HL-60 (cell line): ENCODE measurements at regions not wholly inside any gene's neighbourhood (a gene's known extent, or its start where the extent isn't known, plus 50 kb on each side); places are given as distances from the start of the nearest gene placed in this dataset.

Experiments used
- DNase-seq, 2 experiments: peaks; one replicate each; pipeline ENCODE4 v3.0.0-alpha.2; 2010 to 2020; ENCODE audit warnings: low read depth in 1 of 2, low spot score in 1 of 2
- H3K27ac ChIP-seq: fragments of 250-450 bp; sonication (Bioruptor Pico); replicated peaks from 2 replicates; pipeline ENCODE4 v1.5.1; 2020; ENCODE audit warnings: mild to moderate bottlenecking, moderate library complexity
- H3K27me3 ChIP-seq: fragments of 250-450 bp; sonication (Bioruptor Pico); 2 replicates; pipeline ENCODE4 v1.5.1; 2021; ENCODE audit warnings: mild to moderate bottlenecking, moderate library complexity; ENCODE audit not compliant: insufficient read depth, poor library complexity, severe bottlenecking
- H3K4me3 ChIP-seq: replicated peaks from 2 replicates; pipeline ENCODE4 v1.5.1; 2011; ENCODE audit warnings: mild to moderate bottlenecking, control low read depth, low read length; ENCODE audit not compliant: insufficient read depth
- GABPA ChIP-seq: IDR thresholded peaks from 2 replicates; pipeline ENCODE4 v1.6.1; 2012; ENCODE audit warnings: low read depth
- POLR2AphosphoS5 ChIP-seq: IDR thresholded peaks from 2 replicates; pipeline ENCODE4 v1.6.1; 2012; ENCODE audit warnings: low read depth
- REST ChIP-seq: IDR thresholded peaks from 2 replicates; pipeline ENCODE4 v1.6.1; 2012; ENCODE audit warnings: low read depth; ENCODE audit not compliant: insufficient replicate concordance
- SPI1 ChIP-seq: IDR thresholded peaks from 2 replicates; pipeline ENCODE4 v1.6.1; 2012; ENCODE audit warnings: low read depth, mild to moderate bottlenecking, borderline replicate concordance
- TF ChIP-seq, protein P1 (sequence below): IDR thresholded peaks from one replicate; pipeline ENCODE4 v1.5.1; 2011; ENCODE audit warnings: low read length, control low read depth, inconsistent platforms; ENCODE audit not compliant: insufficient read depth

DNA sequence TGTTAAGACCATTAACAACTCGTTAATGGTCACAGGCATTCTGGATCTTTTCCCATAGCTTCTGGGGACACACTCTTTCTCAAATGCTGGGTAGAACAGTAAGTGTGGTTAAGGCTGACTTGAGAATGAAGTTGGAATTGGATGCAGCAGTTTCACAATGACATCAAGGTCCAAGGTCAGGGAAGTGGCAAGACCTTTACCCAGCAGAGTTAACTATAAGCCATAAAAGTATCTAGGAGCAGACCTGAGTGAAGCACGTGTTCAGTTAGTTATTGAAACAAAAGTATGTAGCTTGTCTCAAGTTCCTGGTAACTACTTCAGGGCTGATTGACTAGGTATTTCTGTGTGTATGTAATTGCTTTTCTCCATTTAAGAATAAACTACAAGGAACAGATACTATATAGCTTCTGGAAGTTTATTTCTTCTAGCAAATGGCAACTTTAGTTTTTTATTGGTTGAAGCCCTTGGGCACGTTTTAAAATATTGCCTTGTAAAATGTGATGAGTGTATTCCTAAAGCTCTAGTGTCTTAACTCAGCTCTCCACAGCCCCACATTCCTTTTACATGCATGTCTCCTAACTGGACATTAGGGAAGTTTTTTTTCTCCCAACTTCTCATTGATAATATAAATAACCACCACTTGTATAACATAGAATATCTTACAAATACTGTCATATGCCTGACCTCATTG lies 479.0 kb upstream of the CITED2 start:
- Histone ChIP-seq H3K27me3 (no peaks in the 10 kb centered on the region), H3K27ac (no peak overlapping the region), H3K4me3 (no peak overlapping the region)
- TF ChIP-seq, protein P1, sequence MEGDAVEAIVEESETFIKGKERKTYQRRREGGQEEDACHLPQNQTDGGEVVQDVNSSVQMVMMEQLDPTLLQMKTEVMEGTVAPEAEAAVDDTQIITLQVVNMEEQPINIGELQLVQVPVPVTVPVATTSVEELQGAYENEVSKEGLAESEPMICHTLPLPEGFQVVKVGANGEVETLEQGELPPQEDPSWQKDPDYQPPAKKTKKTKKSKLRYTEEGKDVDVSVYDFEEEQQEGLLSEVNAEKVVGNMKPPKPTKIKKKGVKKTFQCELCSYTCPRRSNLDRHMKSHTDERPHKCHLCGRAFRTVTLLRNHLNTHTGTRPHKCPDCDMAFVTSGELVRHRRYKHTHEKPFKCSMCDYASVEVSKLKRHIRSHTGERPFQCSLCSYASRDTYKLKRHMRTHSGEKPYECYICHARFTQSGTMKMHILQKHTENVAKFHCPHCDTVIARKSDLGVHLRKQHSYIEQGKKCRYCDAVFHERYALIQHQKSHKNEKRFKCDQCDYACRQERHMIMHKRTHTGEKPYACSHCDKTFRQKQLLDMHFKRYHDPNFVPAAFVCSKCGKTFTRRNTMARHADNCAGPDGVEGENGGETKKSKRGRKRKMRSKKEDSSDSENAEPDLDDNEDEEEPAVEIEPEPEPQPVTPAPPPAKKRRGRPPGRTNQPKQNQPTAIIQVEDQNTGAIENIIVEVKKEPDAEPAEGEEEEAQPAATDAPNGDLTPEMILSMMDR: no peak
- no peak for TF ChIP-seq REST
- DNase-seq: no peak

GRCh38 chr6:139852488-139853140 lies 478.2 kb upstream of the CITED2 start:
- H3K4me3 ChIP-seq: no peak overlapping the region
- TF ChIP-seq, protein P1: no peak
- TF ChIP-seq REST: no peak
- no peak for TF ChIP-seq POLR2AphosphoS5
- TF ChIP-seq GABPA: no peak
- no peak for TF ChIP-seq SPI1
- H3K27ac ChIP-seq: no peak overlapping the region
- no peak for DNase-seq
- H3K27me3 ChIP-seq: no peaks in the 10 kb centered on the region

GRCh38 chr6:139852067-139852466 lies 477.6 kb upstream of the CITED2 start:
- Histone ChIP-seq H3K27me3 (no peaks in the 10 kb centered on the region), H3K27ac (no peak overlapping the region), H3K4me3 (no peak overlapping the region)
- TF ChIP-seq POLR2AphosphoS5 (no peak), REST (no peak), GABPA (no peak), SPI1 (no peak)
- TF ChIP-seq, protein P1: no peak
- DNase-seq: no peak
